HCT116 (cell line): ENCODE measurements at regions not wholly inside any gene's neighbourhood (a gene's known extent, or its start where the extent isn't known, plus 50 kb on each side); places are given as distances from the start of the nearest gene placed in this dataset.

Experiments used
- ATAC-seq: fragments of 200-7000 bp; cut with Tn5 transposase; 2 replicates; pipeline ENCODE4 v1.9.1; 2020; ENCODE audit warnings: mild to moderate bottlenecking, moderate library complexity
- BruUV-seq: library from RNA; stranded (reverse); fragments of 400-500 nt; replicated peaks from 2 replicates; lab custom pipeline; 2021; lab: Mats Ljungman, UMichigan
- CTCF ChIA-PET: fragments of 300-600 bp; sonication (Branson Sonifier 250); formaldehyde crosslinking; loops from one replicate; lab custom pipeline; 2021; ENCODE audit warnings: antibody characterized with exemption; lab: Charles Lee
- POLR2A ChIA-PET: fragments of 300-600, 350-600 bp; sonication (Branson Sonifier 250); formaldehyde crosslinking; loops from one replicate; lab custom pipeline; 2021; ENCODE audit warnings: antibody characterized with exemption; lab: Charles Lee
- RAD21 ChIA-PET, 2 experiments: fragments of 300-600 bp; sonication (Branson Sonifier 250); formaldehyde crosslinking; loops; one replicate each; lab custom pipeline; 2023; ENCODE audit warnings: low total read pairs in 2 of 2; ENCODE audit not compliant: uncharacterized antibody in 2 of 2, unreplicated experiment in 2 of 2, low non-redundant PET in 1 of 2; lab: Charles Lee
- DNase-seq: peaks from one replicate; pipeline ENCODE4 v3.0.0-alpha.2; 2010; ENCODE audit warnings: low read depth, low spot score
- H2AFZ ChIP-seq: fragments of 200-600 bp; shearing (Covaris generic), sonication (generic); 2 replicates; pipeline ENCODE4 v1.6.1; 2017; ENCODE audit warnings: low read depth, mixed run types, mixed read lengths, antibody characterized with exemption, low read length; ENCODE audit not compliant: poor library complexity, severe bottlenecking
- H3K27ac ChIP-seq: 2 replicates; pipeline ENCODE4 v1.5.1; 2012; ENCODE audit warnings: low read depth, low read length
- H3K27me3 ChIP-seq: fragments of 200-600 bp; sonication (generic); 2 replicates; pipeline ENCODE4 v1.6.1; 2016; ENCODE audit warnings: mixed run types, low read length, mixed read lengths; ENCODE audit not compliant: insufficient read depth
- H3K36me3 ChIP-seq, 2 experiments: fragments of 200-500 bp in 1 of 2; fragments of 200-600 bp in 1 of 2; sonication (Bioruptor generic) in 1 of 2; sonication (generic) in 1 of 2; 2 replicates each; pipeline versions ENCODE4 v1.5.1 to v1.6.1; 2014 to 2016; ENCODE audit warnings: low read length in 2 of 2, inconsistent platforms in 1 of 2, mixed read lengths in 1 of 2, mixed run types in 1 of 2; ENCODE audit not compliant: insufficient read depth in 2 of 2, control insufficient read depth in 1 of 2
- H3K4me1 ChIP-seq, 2 experiments: fragments of 200-600 bp in 1 of 2; sonication (generic) in 1 of 2; 2 replicates each; pipeline versions ENCODE4 v1.5.1 to v1.6.1; 2012 to 2017; ENCODE audit warnings: low read length in 2 of 2, inconsistent platforms in 1 of 2, mild to moderate bottlenecking in 1 of 2, mixed read lengths in 1 of 2, mixed run types in 1 of 2, moderate library complexity in 1 of 2; ENCODE audit not compliant: insufficient read depth in 2 of 2, control insufficient read depth in 1 of 2
- H3K4me2 ChIP-seq: fragments of 200-600 bp; sonication (generic); 2 replicates; pipeline ENCODE4 v1.6.1; 2017; ENCODE audit warnings: mixed run types, low read length, mixed read lengths
- H3K4me3 ChIP-seq, 2 experiments: fragments of 200-600 bp in 1 of 2; sonication (generic) in 1 of 2; replicated peaks in 1 of 2; 2 replicates each; pipeline ENCODE4 v1.5.1; 2011 to 2016; ENCODE audit warnings: low read length in 2 of 2, control low read depth in 1 of 2, low read depth in 1 of 2, mild to moderate bottlenecking in 1 of 2, mixed read lengths in 1 of 2, mixed run types in 1 of 2
- H3K79me2 ChIP-seq: fragments of 200-600 bp; sonication (generic); 2 replicates; pipeline ENCODE4 v1.6.1; 2017; ENCODE audit warnings: mild to moderate bottlenecking, mixed run types, low read length, moderate library complexity, mixed read lengths; ENCODE audit not compliant: insufficient read depth
- H3K9ac ChIP-seq: fragments of 200-600 bp; sonication (generic); 2 replicates; pipeline ENCODE4 v1.6.1; 2016; ENCODE audit warnings: low read length, mixed read lengths
- H3K9me2 ChIP-seq: fragments of 200-600 bp; sonication (generic), shearing (Covaris generic); 2 replicates; pipeline ENCODE4 v1.6.1; 2017; ENCODE audit warnings: mixed run types, mild to moderate bottlenecking, moderate library complexity; ENCODE audit not compliant: insufficient read depth
- H3K9me3 ChIP-seq, 2 experiments: fragments of 200-500 bp in 1 of 2; fragments of 200-600 bp in 1 of 2; sonication (Bioruptor generic) in 1 of 2; sonication (generic) in 1 of 2; 2 replicates each; pipeline ENCODE4 v1.6.1; 2014 to 2017; ENCODE audit warnings: low read length in 2 of 2, mixed read lengths in 2 of 2, inconsistent platforms in 1 of 2, low read depth in 1 of 2, mild to moderate bottlenecking in 1 of 2, mixed run types in 1 of 2, moderate library complexity in 1 of 2; ENCODE audit not compliant: control insufficient read depth in 1 of 2, insufficient read depth in 1 of 2
- H4K20me1 ChIP-seq: fragments of 200-600 bp; sonication (generic), shearing (Covaris generic); 2 replicates; pipeline ENCODE4 v1.6.1; 2017; ENCODE audit warnings: mixed run types, mild to moderate bottlenecking, moderate library complexity; ENCODE audit not compliant: insufficient read depth
- CBX3 ChIP-seq: IDR thresholded peaks from 2 replicates; pipeline ENCODE4 v1.6.1; 2012; ENCODE audit warnings: low read depth
- EGR1 ChIP-seq: IDR thresholded peaks from 2 replicates; pipeline ENCODE4 v1.6.1; 2012; ENCODE audit warnings: low read depth
- ELF1 ChIP-seq: IDR thresholded peaks from 2 replicates; pipeline ENCODE4 v1.6.1; 2012; ENCODE audit warnings: low read depth, borderline replicate concordance
- EZH2 ChIP-seq: fragments of 200-600 bp; sonication (generic); IDR thresholded peaks from 2 replicates; pipeline ENCODE4 v1.6.1; 2017; ENCODE audit warnings: antibody characterized with exemption, mixed run types
- EZH2phosphoT487 ChIP-seq: fragments of 200-600 bp; IDR thresholded peaks from 2 replicates; pipeline ENCODE4 v1.6.1; 2018; ENCODE audit warnings: antibody characterized with exemption, borderline replicate concordance
- JUND ChIP-seq: IDR thresholded peaks from 2 replicates; pipeline ENCODE4 v1.6.1; 2012
- POLR2A ChIP-seq: IDR thresholded peaks from 2 replicates; pipeline ENCODE4 v1.7.0; 2011; ENCODE audit warnings: borderline replicate concordance; ENCODE audit not compliant: insufficient read depth, insufficient read length; ENCODE audit errors: extremely low read depth
- POLR2AphosphoS5 ChIP-seq: IDR thresholded peaks from 2 replicates; pipeline ENCODE4 v1.6.1; 2011; ENCODE audit warnings: mild to moderate bottlenecking, low read depth, low read length, moderate library complexity
- RAD21 ChIP-seq: IDR thresholded peaks from 2 replicates; pipeline ENCODE4 v1.6.1; 2012; ENCODE audit warnings: low read depth, mild to moderate bottlenecking
- SP1 ChIP-seq: IDR thresholded peaks from 2 replicates; pipeline ENCODE4 v1.6.1; 2012; ENCODE audit warnings: low read depth
- SRF ChIP-seq: IDR thresholded peaks from 2 replicates; pipeline ENCODE4 v1.6.1; 2012; ENCODE audit warnings: low read depth
- YY1 ChIP-seq: IDR thresholded peaks from 2 replicates; pipeline ENCODE4 v1.6.1; 2011; ENCODE audit warnings: low read length, low read depth, moderate library complexity, mild to moderate bottlenecking; ENCODE audit not compliant: insufficient replicate concordance; ENCODE audit errors: extremely low read depth
- ZFX ChIP-seq: fragments of 450-650 bp; IDR thresholded peaks from 2 replicates; pipeline ENCODE4 v1.6.1; 2017
- intact Hi-C: fragments of 100-400 bp; cut with micrococcal nuclease; formaldehyde crosslinking; loops from 2 replicates; pipeline ENCODE4 v1.10.0; 2022
- TF ChIP-seq, protein P1 (sequence below): IDR thresholded peaks from 2 replicates; pipeline ENCODE4 v1.6.1; 2012; ENCODE audit warnings: low read depth
- TF ChIP-seq, protein P2 (sequence below), 3 experiments: fragments of 200-600 bp in 1 of 3; sonication (generic) in 1 of 3; IDR thresholded peaks in 2 of 3; conservative IDR thresholded peaks in 1 of 3; 2 replicates each; pipeline ENCODE4 v1.5.1; 2012 to 2017; ENCODE audit warnings: low read depth in 2 of 3, low read length in 2 of 3, antibody characterized with exemption in 1 of 3, borderline replicate concordance in 1 of 3, control low read depth in 1 of 3, mild to moderate bottlenecking in 1 of 3, mixed read lengths in 1 of 3, mixed run types in 1 of 3, moderate library complexity in 1 of 3; ENCODE audit not compliant: insufficient read depth in 1 of 3
- TF ChIP-seq, protein P3 (sequence below): IDR thresholded peaks from 2 replicates; pipeline ENCODE4 v1.6.1; 2012
- TF ChIP-seq, protein P4 (sequence below): IDR thresholded peaks from 2 replicates; pipeline ENCODE4 v1.6.1; 2011; ENCODE audit warnings: mild to moderate bottlenecking, low read length, moderate library complexity; ENCODE audit not compliant: insufficient replicate concordance; ENCODE audit errors: extremely low read depth
- TF ChIP-seq, protein P5 (sequence below): IDR thresholded peaks from 2 replicates; pipeline ENCODE4 v1.6.1; 2012

DNA sequence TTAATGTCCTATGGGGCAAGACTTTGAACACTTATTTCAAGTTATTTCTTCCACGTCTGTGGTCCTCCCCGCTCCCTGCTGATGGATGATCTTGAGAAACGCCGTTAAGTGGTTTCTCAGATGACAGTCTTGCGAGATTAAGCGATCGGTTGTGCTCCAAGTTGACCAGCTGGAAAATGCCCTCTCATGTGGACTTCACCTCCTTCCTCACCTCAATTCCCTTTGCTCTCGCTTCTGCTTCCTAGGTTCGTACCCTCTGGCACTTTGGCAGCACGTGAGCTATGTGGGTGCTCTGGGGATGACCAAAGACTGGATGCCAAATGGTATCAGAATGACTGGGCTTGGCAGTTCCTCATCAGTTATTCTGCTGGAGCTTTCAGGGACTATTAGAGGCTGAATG lies 480.0 kb downstream of the ZNF536 start:
- Histone ChIP-seq H3K4me3 (no peak overlapping the region), H3K9me2 (no peaks in the 10 kb centered on the region), H2AFZ (no peak overlapping the region), H3K27me3 (no peaks in the 10 kb centered on the region), H3K9ac (no peak overlapping the region), H3K9me3 (peaks cover 22 to 23% of the 10 kb centered on the region in 2 experiments; a peak in 2 of 4 replicates), H3K27ac (no peak overlapping the region), H3K79me2 (no peaks in the 10 kb centered on the region), H3K36me3 (no peaks in the 10 kb centered on the region), H3K4me2 (no peak overlapping the region), H3K4me1 (no peaks in the 10 kb centered on the region), H4K20me1 (no peaks in the 10 kb centered on the region)
- TF ChIP-seq SP1 = no peak
- TF ChIP-seq EGR1 = no peak
- TF ChIP-seq ZFX = no peak
- TF ChIP-seq, protein P1, sequence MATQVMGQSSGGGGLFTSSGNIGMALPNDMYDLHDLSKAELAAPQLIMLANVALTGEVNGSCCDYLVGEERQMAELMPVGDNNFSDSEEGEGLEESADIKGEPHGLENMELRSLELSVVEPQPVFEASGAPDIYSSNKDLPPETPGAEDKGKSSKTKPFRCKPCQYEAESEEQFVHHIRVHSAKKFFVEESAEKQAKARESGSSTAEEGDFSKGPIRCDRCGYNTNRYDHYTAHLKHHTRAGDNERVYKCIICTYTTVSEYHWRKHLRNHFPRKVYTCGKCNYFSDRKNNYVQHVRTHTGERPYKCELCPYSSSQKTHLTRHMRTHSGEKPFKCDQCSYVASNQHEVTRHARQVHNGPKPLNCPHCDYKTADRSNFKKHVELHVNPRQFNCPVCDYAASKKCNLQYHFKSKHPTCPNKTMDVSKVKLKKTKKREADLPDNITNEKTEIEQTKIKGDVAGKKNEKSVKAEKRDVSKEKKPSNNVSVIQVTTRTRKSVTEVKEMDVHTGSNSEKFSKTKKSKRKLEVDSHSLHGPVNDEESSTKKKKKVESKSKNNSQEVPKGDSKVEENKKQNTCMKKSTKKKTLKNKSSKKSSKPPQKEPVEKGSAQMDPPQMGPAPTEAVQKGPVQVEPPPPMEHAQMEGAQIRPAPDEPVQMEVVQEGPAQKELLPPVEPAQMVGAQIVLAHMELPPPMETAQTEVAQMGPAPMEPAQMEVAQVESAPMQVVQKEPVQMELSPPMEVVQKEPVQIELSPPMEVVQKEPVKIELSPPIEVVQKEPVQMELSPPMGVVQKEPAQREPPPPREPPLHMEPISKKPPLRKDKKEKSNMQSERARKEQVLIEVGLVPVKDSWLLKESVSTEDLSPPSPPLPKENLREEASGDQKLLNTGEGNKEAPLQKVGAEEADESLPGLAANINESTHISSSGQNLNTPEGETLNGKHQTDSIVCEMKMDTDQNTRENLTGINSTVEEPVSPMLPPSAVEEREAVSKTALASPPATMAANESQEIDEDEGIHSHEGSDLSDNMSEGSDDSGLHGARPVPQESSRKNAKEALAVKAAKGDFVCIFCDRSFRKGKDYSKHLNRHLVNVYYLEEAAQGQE = no peak
- TF ChIP-seq RAD21 = no peak
- TF ChIP-seq, protein P2, sequence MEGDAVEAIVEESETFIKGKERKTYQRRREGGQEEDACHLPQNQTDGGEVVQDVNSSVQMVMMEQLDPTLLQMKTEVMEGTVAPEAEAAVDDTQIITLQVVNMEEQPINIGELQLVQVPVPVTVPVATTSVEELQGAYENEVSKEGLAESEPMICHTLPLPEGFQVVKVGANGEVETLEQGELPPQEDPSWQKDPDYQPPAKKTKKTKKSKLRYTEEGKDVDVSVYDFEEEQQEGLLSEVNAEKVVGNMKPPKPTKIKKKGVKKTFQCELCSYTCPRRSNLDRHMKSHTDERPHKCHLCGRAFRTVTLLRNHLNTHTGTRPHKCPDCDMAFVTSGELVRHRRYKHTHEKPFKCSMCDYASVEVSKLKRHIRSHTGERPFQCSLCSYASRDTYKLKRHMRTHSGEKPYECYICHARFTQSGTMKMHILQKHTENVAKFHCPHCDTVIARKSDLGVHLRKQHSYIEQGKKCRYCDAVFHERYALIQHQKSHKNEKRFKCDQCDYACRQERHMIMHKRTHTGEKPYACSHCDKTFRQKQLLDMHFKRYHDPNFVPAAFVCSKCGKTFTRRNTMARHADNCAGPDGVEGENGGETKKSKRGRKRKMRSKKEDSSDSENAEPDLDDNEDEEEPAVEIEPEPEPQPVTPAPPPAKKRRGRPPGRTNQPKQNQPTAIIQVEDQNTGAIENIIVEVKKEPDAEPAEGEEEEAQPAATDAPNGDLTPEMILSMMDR (IDR thresholded peaks at IDR 0.05 in 2 of 3, conservative IDR thresholded peaks at IDR 0.05 in 1 of 3; ENCODE audit: borderline replicate concordance in 1 of 3, insufficient read depth in 1 of 3, low read depth in 2 of 3, low read length in 2 of 3) = no peak
- no peak for TF ChIP-seq EZH2
- TF ChIP-seq POLR2AphosphoS5 = no peak
- no peak for TF ChIP-seq ELF1
- no peak for TF ChIP-seq CBX3
- TF ChIP-seq, protein P3, sequence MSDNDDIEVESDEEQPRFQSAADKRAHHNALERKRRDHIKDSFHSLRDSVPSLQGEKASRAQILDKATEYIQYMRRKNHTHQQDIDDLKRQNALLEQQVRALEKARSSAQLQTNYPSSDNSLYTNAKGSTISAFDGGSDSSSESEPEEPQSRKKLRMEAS = no peak
- TF ChIP-seq, protein P4, sequence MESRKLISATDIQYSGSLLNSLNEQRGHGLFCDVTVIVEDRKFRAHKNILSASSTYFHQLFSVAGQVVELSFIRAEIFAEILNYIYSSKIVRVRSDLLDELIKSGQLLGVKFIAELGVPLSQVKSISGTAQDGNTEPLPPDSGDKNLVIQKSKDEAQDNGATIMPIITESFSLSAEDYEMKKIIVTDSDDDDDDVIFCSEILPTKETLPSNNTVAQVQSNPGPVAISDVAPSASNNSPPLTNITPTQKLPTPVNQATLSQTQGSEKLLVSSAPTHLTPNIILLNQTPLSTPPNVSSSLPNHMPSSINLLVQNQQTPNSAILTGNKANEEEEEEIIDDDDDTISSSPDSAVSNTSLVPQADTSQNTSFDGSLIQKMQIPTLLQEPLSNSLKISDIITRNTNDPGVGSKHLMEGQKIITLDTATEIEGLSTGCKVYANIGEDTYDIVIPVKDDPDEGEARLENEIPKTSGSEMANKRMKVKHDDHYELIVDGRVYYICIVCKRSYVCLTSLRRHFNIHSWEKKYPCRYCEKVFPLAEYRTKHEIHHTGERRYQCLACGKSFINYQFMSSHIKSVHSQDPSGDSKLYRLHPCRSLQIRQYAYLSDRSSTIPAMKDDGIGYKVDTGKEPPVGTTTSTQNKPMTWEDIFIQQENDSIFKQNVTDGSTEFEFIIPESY = no peak
- TF ChIP-seq JUND = no peak
- TF ChIP-seq EZH2phosphoT487 = no peak
- TF ChIP-seq POLR2A = no peak
- TF ChIP-seq SRF = no peak
- TF ChIP-seq YY1 = no peak
- TF ChIP-seq, protein P5, sequence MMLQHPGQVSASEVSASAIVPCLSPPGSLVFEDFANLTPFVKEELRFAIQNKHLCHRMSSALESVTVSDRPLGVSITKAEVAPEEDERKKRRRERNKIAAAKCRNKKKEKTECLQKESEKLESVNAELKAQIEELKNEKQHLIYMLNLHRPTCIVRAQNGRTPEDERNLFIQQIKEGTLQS = no peak
- no TSS peak for BruUV-seq
- CTCF ChIA-PET = no interaction called here
- DNase-seq (no peak), ATAC-seq (no peak)
- POLR2A ChIA-PET = no interaction called here
- RAD21 ChIA-PET = no interaction called here
- intact Hi-C loops = no loop called here
